ENCODE measurements at regions not wholly inside any gene's neighbourhood (a gene's known extent, or its start where the extent isn't known, plus 50 kb on each side); places are given as distances from the start of the nearest gene placed in this dataset.

DNA sequence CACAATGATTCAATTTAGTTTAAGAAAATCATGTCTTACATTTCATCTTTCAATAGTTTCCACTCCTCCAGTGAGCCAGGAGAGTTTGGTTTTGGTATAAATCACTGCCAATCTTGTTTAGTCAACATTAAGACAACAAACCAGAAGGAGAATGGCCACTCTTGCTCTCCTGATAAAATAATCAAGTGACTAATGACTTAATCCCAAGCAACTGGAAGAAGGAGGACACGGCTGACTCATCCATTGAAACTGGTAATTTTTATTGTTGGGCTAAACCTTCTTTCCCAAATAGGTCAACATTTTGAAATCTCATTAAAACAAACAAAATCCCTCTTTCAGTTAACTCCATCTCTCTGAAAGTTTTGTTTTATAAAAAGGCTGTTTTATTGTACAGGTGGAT lies 230.2 kb downstream of the CLCN4 start:
- H3K9me3 Mint-ChIP-seq = peaks cover 4% of the 10 kb centered on the region
- no peak overlapping the region for H3K4me3 Mint-ChIP-seq
- no peaks in the 10 kb centered on the region for H3K36me3 Mint-ChIP-seq
- no peaks in the 10 kb centered on the region for H3K27me3 Mint-ChIP-seq
- H3K27ac Mint-ChIP-seq = no peak overlapping the region
- TF ChIP-seq CTCF (conservative IDR thresholded peaks at IDR 0.05) = no peak
- H3K4me1 Mint-ChIP-seq (ENCODE audit: unreplicated experiment) = no peaks in the 10 kb centered on the region
- no peak for DNase-seq (ENCODE audit: extremely low spot score, unreplicated experiment)

DNA sequence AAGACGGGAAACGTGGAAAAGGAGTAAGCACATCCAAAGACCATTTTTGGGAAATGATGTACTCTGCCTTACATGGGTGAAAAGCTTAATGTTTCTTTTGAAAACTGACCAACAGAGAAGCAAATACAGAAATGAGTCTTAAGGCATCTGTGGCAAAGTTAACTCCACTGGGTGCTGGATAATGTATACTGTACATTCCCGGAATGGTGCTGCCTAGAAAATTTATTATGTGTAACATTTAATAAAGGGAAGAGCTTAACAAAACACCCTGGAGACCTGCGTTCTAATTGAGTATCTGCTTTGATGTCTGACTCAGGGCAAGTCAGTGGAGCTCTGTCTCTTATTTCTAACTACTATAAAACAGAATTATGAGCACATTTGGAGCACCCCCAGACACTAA lies 230.2 kb downstream of the MID1 start:
- no peak for DNase-seq (ENCODE audit: extremely low spot score, unreplicated experiment)
- Mint-ChIP-seq H3K36me3 (no peaks in the 10 kb centered on the region), H3K27me3 (no peaks in the 10 kb centered on the region), H3K4me1 (ENCODE audit: unreplicated experiment) (no peaks in the 10 kb centered on the region), H3K4me3 (no peak overlapping the region), H3K9me3 (no peaks in the 10 kb centered on the region), H3K27ac (no peak overlapping the region)
- no peak for TF ChIP-seq CTCF (conservative IDR thresholded peaks at IDR 0.05)

- H3K9me3 Mint-ChIP-seq = no peaks in the 10 kb centered on the region
- H3K36me3 Mint-ChIP-seq = no peaks in the 10 kb centered on the region
- H3K27ac Mint-ChIP-seq = no peak overlapping the region
- H3K4me1 Mint-ChIP-seq (ENCODE audit: unreplicated experiment) = no peaks in the 10 kb centered on the region
- H3K4me3 Mint-ChIP-seq = no peak overlapping the region
- TF ChIP-seq CTCF (conservative IDR thresholded peaks at IDR 0.05) = no peak
- DNase-seq (ENCODE audit: extremely low spot score, unreplicated experiment) = no peak
- no peaks in the 10 kb centered on the region for H3K27me3 Mint-ChIP-seq
Observed at GRCh38 chrX:10393241-10393640, 227.1 kb downstream of the MID1 start.

DNA sequence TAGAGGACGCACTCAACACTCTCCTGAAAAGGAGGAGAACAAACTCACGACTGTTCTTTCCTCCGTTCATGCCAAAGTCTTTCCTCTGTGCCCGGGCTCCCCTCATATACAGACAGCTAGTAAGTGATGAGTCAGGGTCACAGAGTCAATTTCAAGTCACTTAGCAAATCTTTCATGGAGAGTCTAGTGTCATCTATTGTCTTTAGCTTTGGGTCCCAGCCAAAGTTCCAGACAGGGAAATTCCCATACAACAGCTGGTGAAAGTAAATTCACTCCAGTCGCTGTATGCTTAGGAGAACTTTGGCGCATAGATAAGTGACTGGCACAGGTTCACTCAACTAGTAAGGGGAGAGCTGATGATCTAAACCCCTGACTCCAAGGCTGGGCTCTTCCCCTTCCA lies 226.5 kb downstream of the MID1 start:
- no peaks in the 10 kb centered on the region for H3K4me1 Mint-ChIP-seq (ENCODE audit: unreplicated experiment)
- H3K36me3 Mint-ChIP-seq = no peaks in the 10 kb centered on the region
- no peak overlapping the region for H3K4me3 Mint-ChIP-seq
- no peak for DNase-seq (ENCODE audit: extremely low spot score, unreplicated experiment)
- H3K9me3 Mint-ChIP-seq = no peaks in the 10 kb centered on the region
- H3K27ac Mint-ChIP-seq = no peak overlapping the region
- no peak for TF ChIP-seq CTCF (conservative IDR thresholded peaks at IDR 0.05)
- no peaks in the 10 kb centered on the region for H3K27me3 Mint-ChIP-seq

- Mint-ChIP-seq H3K4me1 (ENCODE audit: unreplicated experiment) (no peaks in the 10 kb centered on the region), H3K9me3 (no peaks in the 10 kb centered on the region), H3K4me3 (no peak overlapping the region), H3K27me3 (no peaks in the 10 kb centered on the region), H3K27ac (no peak overlapping the region), H3K36me3 (no peaks in the 10 kb centered on the region)
- no peak for TF ChIP-seq CTCF (conservative IDR thresholded peaks at IDR 0.05)
- no peak for DNase-seq (ENCODE audit: extremely low spot score, unreplicated experiment)
Observed at GRCh38 chrX:10395179-10395578, 225.2 kb downstream of the MID1 start.

Data from type B pancreatic cell (in vitro differentiated cells).